Thoracic aorta (tissue), 2 donors: ENCODE measurements at regions not wholly inside any gene's neighbourhood (a gene's known extent, or its start where the extent isn't known, plus 50 kb on each side); places are given as distances from the start of the nearest gene placed in this dataset.

Source experiments
- ATAC-seq: fragments of 150-250 bp; one replicate; pipeline ENCODE4 v1.8.0; 2017; ENCODE audit warnings: low read depth; ENCODE audit not compliant: insufficient number of reproducible peaks, low FRiP score
- DNase-seq: peaks from one replicate; pipeline ENCODE4 v3.0.0-alpha.2; 2020; ENCODE audit warnings: low spot score
- H3K27ac ChIP-seq, 2 donors: fragments of 200-600 bp; sonication (generic); 1 replicate in 1 of 2; 2 replicates in 1 of 2; pipeline ENCODE4 v1.5.1; 2016; ENCODE audit warnings: mild to moderate bottlenecking in 2 of 2, moderate library complexity in 2 of 2
- H3K27me3 ChIP-seq: fragments of 200-600 bp; sonication (generic); replicated peaks from 2 replicates; pipeline ENCODE4 v1.6.0; 2016; ENCODE audit warnings: mild to moderate bottlenecking; ENCODE audit not compliant: insufficient read depth
- H3K36me3 ChIP-seq: fragments of 200-600 bp; sonication (generic); one replicate; pipeline ENCODE4 v1.5.1; 2016
- H3K4me1 ChIP-seq, 2 donors: fragments of 200-600 bp; sonication (generic); 1 replicate in 1 of 2; 2 replicates in 1 of 2; pipeline versions ENCODE4 v1.5.1 to v1.6.0; 2016; ENCODE audit warnings: low read depth in 2 of 2, mild to moderate bottlenecking in 1 of 2; ENCODE audit not compliant: control insufficient read depth in 1 of 2
- H3K4me3 ChIP-seq: fragments of 200-600 bp; sonication (generic); 2 replicates; pipeline ENCODE4 v1.5.1; 2016; ENCODE audit warnings: mild to moderate bottlenecking
- H3K9me3 ChIP-seq: fragments of 200-600 bp; sonication (generic); 2 replicates; pipeline ENCODE4 v1.5.1; 2016
- TF ChIP-seq, protein P1 (sequence below): fragments of 200-600 bp; sonication (generic); IDR thresholded peaks from one replicate; pipeline ENCODE4 v1.5.1; 2019; ENCODE audit warnings: antibody characterized with exemption

GRCh38 chr13:47239025-47239424, 342.2 kb upstream of the HTR2A start:
- no peak for DNase-seq
- H3K4me3 ChIP-seq = no peak overlapping the region
- ATAC-seq = no peak
- no peaks in the 10 kb centered on the region for H3K9me3 ChIP-seq
- TF ChIP-seq, protein P1, sequence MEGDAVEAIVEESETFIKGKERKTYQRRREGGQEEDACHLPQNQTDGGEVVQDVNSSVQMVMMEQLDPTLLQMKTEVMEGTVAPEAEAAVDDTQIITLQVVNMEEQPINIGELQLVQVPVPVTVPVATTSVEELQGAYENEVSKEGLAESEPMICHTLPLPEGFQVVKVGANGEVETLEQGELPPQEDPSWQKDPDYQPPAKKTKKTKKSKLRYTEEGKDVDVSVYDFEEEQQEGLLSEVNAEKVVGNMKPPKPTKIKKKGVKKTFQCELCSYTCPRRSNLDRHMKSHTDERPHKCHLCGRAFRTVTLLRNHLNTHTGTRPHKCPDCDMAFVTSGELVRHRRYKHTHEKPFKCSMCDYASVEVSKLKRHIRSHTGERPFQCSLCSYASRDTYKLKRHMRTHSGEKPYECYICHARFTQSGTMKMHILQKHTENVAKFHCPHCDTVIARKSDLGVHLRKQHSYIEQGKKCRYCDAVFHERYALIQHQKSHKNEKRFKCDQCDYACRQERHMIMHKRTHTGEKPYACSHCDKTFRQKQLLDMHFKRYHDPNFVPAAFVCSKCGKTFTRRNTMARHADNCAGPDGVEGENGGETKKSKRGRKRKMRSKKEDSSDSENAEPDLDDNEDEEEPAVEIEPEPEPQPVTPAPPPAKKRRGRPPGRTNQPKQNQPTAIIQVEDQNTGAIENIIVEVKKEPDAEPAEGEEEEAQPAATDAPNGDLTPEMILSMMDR = no peak
- H3K36me3 ChIP-seq = no peaks in the 10 kb centered on the region
- H3K4me1 ChIP-seq = no peaks in the 10 kb centered on the region
- no peak overlapping the region for H3K27ac ChIP-seq
- no peaks in the 10 kb centered on the region for H3K27me3 ChIP-seq

- DNase-seq = no peak
- no peak for ATAC-seq
- Histone ChIP-seq H3K4me3 (no peak overlapping the region), H3K36me3 (no peaks in the 10 kb centered on the region), H3K4me1 (peaks cover 0 to 2% of the 10 kb centered on the region in 2 donors), H3K27ac (no peak overlapping the region), H3K9me3 (no peaks in the 10 kb centered on the region), H3K27me3 (no peaks in the 10 kb centered on the region)
- TF ChIP-seq, protein P1 = no peak
Measured at GRCh38 chr13:47237571-47237970, 340.7 kb upstream of the HTR2A start.

- H3K27me3 ChIP-seq = no peaks in the 10 kb centered on the region
- TF ChIP-seq, protein P1 = no peak
- no peak for DNase-seq
Measured at GRCh38 chr13:47233734-47234133, 336.9 kb upstream of the HTR2A start.

GRCh38 chr13:47232516-47232915, 335.7 kb upstream of the HTR2A start:
- no peak for ATAC-seq
- H3K4me3 ChIP-seq = no peak overlapping the region

More at GRCh38 chr13:47233734-47234133, 336.9 kb upstream of the HTR2A start:
- ATAC-seq = peak; percentile 55
- H3K4me1 ChIP-seq = peaks cover 0 to 4% of the 10 kb centered on the region in 2 donors
- no peak overlapping the region for H3K27ac ChIP-seq
- no peaks in the 10 kb centered on the region for H3K36me3 ChIP-seq
- H3K4me3 ChIP-seq = no peak overlapping the region
- H3K9me3 ChIP-seq = no peaks in the 10 kb centered on the region

GRCh38 chr13:47230155-47230554, 333.3 kb upstream of the HTR2A start:
- DNase-seq (no peak), ATAC-seq (no peak)
- H3K27me3 ChIP-seq = no peaks in the 10 kb centered on the region
- H3K4me3 ChIP-seq = no peak overlapping the region
- H3K36me3 ChIP-seq = no peaks in the 10 kb centered on the region
- H3K27ac ChIP-seq = no peak overlapping the region
- no peaks in the 10 kb centered on the region for H3K9me3 ChIP-seq
- TF ChIP-seq, protein P1 = no peak
- peaks cover 0 to 4% of the 10 kb centered on the region in 2 donors for H3K4me1 ChIP-seq

More at GRCh38 chr13:47232516-47232915, 335.7 kb upstream of the HTR2A start:
- Histone ChIP-seq H3K36me3 (no peaks in the 10 kb centered on the region), H3K9me3 (no peaks in the 10 kb centered on the region), H3K27ac (no peak overlapping the region), H3K4me1 (peaks cover 0 to 4% of the 10 kb centered on the region in 2 donors), H3K27me3 (no peaks in the 10 kb centered on the region)
- no peak for DNase-seq
- TF ChIP-seq, protein P1 = no peak
